GM19452 (cell line): ENCODE measurements at regions not wholly inside any gene's neighbourhood (a gene's known extent, or its start where the extent isn't known, plus 50 kb on each side); places are given as distances from the start of the nearest gene placed in this dataset.
"Not testable (repeated sequence)": the region's sequence is repeated elsewhere in the genome, so short reads cannot be mapped to it uniquely, and the experiment has no call there.

Source experiments
- ATAC-seq: cut with Tn5 transposase; IDR thresholded peaks from one replicate; pipeline ENCODE4 v1.9.1; 2021; ENCODE audit not compliant: unreplicated experiment

GRCh38 chr3:87503900-87504498 lies 227.6 kb upstream of the POU1F1 start:
- ATAC-seq = peak; percentile 80

GRCh38 chr3:87501076-87501475 lies 224.7 kb upstream of the POU1F1 start:
- ATAC-seq = no peak

GRCh38 chr3:87498358-87499080 lies 222.1 kb upstream of the POU1F1 start:
- ATAC-seq = no peak

DNA sequence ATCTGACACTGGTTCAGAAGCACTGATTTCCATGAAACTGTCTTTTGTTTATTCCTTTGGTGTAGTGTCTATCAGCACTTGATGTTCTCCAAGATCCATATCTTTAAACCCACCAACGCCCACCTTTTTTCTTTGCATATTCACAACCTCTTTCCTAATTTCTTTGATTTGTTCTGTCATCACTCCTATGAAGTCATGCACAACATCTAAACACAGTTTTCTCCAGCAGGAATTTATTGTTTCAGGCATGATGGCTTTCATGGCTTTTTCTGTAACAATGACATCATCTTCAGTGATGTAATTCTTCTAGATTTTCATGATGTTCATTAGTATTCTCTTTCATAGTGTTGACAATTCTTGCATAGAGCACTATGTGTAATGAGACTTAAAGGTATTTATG lies 219.6 kb upstream of the POU1F1 start:
- no peak for ATAC-seq

DNA sequence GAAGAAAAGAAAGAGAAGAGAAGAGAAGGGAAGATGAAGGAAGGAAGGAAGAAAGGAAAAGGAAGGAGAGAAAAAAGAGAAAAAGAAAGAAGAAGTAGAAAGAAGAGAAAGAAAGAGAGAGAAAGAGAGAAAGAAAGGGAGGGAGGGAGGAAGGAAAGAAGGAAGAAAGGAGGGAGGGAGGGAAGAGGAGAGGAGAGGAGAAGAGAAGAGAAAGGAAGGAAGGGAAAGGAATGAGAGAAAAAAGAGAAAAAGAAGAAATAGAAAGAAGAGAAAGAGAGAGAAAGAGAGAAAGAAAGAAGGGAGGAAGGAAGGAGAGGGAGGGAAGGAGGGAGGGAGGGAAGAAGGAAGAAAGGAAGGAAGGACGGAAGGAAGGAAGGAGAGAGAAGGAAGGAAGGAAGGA lies 217.9 kb upstream of the POU1F1 start:
- ATAC-seq = no peak

- ATAC-seq = no peak
These were observed 215.5 kb upstream of the POU1F1 start for GRCh38 chr3:87491843-87492242.

DNA sequence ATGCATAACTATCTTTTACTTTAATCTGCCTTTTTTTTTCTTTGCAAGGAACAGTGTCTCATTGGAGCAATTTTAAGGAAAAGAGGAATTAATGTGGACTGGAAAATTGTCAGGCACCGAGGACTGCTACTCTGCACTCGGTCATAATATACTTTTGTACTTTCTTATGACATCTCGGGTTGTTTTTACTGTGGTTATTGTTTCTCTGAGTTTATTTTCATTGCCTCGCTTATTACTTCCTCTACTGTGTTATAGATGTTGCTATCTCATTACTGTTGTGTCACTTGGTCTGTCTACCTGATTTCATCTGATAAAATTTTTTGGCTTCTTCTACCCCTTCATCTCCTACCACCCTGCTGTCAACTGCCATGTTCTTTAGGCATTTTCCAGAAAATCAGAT lies 213.5 kb upstream of the POU1F1 start:
- no peak for ATAC-seq

- no peak for ATAC-seq
These were observed 212.4 kb upstream of the POU1F1 start for GRCh38 chr3:87488765-87489164.

GRCh38 chr3:87486635-87487034 lies 210.3 kb upstream of the POU1F1 start:
- not testable (repeated sequence) for ATAC-seq

- no peak for ATAC-seq
These were observed 209.7 kb upstream of the POU1F1 start for GRCh38 chr3:87486115-87486514.

DNA sequence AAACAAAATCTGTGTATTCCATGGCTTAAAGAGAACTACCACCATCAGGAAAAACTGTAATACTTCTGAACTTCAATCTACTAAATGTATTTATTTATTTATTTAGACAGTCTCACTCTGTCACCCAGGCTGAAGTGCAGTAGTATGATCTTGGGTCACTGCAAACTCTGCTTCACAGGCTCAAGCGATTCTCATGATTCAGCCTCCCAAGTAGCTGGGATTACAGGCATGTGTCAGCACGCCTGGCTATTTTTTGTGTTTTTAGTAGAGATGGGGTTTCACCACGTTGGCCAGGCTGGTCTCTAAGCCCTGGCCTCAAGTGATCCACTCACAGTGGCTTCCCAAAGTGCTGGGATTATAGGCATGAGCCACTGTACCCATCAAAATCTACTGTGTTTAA lies 202.3 kb upstream of the POU1F1 start:
- ATAC-seq = no peak

GRCh38 chr3:87473944-87474343 lies 197.6 kb upstream of the POU1F1 start:
- no peak for ATAC-seq

DNA sequence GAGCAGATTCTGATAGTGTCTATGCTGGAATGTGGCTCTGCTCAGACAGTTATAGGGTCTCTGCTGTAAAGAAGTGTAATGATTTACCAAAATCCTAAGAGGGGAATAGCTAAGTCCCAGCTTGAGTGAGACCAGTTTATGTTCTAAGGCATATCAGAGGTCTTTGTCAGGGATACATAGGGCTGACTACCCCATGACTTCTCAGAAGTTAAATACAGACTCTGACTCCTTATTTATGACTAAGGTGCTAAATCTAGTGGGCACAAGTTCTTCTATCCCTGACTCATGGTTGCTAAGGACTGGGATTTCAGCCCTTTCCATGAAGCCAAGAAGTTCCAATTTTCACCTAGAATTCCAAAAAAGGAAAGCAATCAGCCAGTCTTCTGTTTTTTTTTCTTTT lies 192.6 kb upstream of the POU1F1 start:
- no peak for ATAC-seq

GRCh38 chr3:87468235-87468634 lies 191.9 kb upstream of the POU1F1 start:
- no peak for ATAC-seq

GRCh38 chr3:87462228-87462627 lies 185.8 kb upstream of the POU1F1 start:
- ATAC-seq = no peak

DNA sequence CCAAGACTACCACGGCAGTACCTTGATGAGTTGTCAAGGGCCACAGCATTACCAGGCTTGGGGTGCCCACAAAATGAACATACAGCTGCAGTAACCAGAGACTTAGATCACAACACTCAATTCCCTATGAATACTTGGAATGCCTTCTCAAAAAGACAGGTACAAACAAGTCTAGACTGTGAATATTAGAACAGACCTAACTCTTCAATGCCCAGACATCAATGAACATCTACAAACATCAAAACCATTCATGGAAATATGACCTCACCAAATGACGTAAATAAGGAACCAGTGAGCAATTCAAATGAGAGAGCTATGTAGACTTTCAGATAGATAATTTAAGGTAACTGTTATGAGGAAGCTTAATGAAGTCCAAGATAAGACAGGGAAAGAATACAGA lies 185.1 kb upstream of the POU1F1 start:
- no peak for ATAC-seq

DNA sequence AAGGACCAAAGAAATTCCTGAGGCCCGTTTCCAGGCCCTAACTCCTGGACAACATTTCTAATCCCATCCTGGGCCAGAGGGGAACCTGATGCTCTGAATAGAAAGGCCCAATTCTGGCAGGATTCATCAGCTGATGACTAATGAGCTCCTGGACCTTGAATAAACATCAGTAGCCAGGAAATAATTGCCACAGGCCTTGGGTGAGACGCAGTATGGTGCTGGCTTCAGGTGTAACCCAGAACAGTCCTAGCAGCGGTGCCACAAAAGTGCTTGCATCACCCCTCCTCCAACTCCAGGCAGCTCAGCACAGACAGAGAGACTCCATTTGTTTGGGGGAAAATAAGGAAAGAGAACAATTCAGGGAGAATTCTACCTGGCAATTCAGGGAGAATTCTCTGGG lies 184.7 kb upstream of the POU1F1 start:
- no peak for ATAC-seq

DNA sequence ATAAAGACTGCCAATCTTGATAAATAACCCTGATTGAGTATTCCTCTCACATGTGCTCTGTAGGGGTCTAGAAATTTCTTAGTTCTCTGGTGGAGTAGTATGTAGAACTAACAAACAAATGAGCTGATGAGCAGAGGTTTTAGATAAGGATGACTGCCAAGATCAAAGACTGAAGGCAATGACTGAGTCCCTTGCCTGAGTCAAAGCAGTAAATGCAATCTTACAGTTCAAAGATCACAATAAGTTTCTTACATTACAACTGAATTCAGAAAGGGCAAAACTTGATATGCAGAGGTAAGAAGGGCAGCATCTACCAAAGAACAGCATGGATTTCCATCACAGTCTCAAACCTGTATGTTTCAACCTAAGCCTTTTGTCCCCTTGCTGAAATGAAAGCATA lies 172.2 kb upstream of the POU1F1 start:
- ATAC-seq = no peak

GRCh38 chr3:87446849-87447387 lies 170.5 kb upstream of the POU1F1 start:
- no peak for ATAC-seq

DNA sequence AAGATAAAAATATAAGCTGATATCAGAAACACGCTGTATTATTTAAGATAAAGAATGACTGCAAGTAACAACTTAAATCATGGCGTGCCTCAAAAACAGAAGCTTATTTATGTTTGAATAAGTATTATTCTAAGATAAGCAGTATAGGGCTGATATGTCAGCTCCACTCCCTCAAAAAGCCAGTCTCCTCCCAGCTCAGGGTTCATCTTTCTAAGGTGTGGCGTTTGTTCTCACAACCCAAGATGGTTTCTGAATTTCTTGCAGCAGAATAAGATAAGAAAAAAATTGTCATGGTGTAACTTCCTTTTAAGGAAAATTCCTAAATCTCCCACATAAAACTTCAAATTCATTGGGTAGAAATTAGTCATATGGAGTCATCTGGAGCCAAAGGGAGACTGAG lies 166.1 kb upstream of the POU1F1 start:
- ATAC-seq = no peak

GRCh38 chr3:87437765-87438164 lies 161.4 kb upstream of the POU1F1 start:
- ATAC-seq = no peak

GRCh38 chr3:87436781-87437543 lies 160.6 kb upstream of the POU1F1 start:
- ATAC-seq = no peak
